ENCODE measurements at regions not wholly inside any gene's neighbourhood (a gene's known extent, or its start where the extent isn't known, plus 50 kb on each side); places are given as distances from the start of the nearest gene placed in this dataset.

GRCh38 chr2:126288362-126288761 is 367.6 kb upstream of the GYPC start:
- TF ChIP-seq SP1 (IDR thresholded peaks at IDR 0.05) (no peak), FOXK2 (IDR thresholded peaks at IDR 0.05) (no peak), NFRKB (IDR thresholded peaks at IDR 0.05) (no peak), SUZ12 (IDR thresholded peaks at IDR 0.05) (no peak), TARDBP (IDR thresholded peaks at IDR 0.05) (no peak), HDGF (IDR thresholded peaks at IDR 0.05; ENCODE audit: borderline replicate concordance) (no peak), LEF1 (IDR thresholded peaks at IDR 0.05; ENCODE audit: borderline replicate concordance) (no peak), FOXA1 (IDR thresholded peaks at IDR 0.05) (no peak), ZNF384 (IDR thresholded peaks at IDR 0.05) (no peak), BHLHE40 (IDR thresholded peaks at IDR 0.05; ENCODE audit: borderline replicate concordance) (no peak)

Measured in HEK293T (cell line).